HCT116 (cell line): ENCODE measurements at regions not wholly inside any gene's neighbourhood (a gene's known extent, or its start where the extent isn't known, plus 50 kb on each side); places are given as distances from the start of the nearest gene placed in this dataset.

Experiments used
- ATAC-seq: fragments of 200-7000 bp; cut with Tn5 transposase; 2 replicates; pipeline ENCODE4 v1.9.1; 2020; ENCODE audit warnings: mild to moderate bottlenecking, moderate library complexity
- BruUV-seq: library from RNA; stranded (reverse); fragments of 400-500 nt; replicated peaks from 2 replicates; lab custom pipeline; 2021; lab: Mats Ljungman, UMichigan
- CTCF ChIA-PET: fragments of 300-600 bp; sonication (Branson Sonifier 250); formaldehyde crosslinking; loops from one replicate; lab custom pipeline; 2021; ENCODE audit warnings: antibody characterized with exemption; lab: Charles Lee
- POLR2A ChIA-PET: fragments of 300-600, 350-600 bp; sonication (Branson Sonifier 250); formaldehyde crosslinking; loops from one replicate; lab custom pipeline; 2021; ENCODE audit warnings: antibody characterized with exemption; lab: Charles Lee
- RAD21 ChIA-PET, 2 experiments: fragments of 300-600 bp; sonication (Branson Sonifier 250); formaldehyde crosslinking; loops; one replicate each; lab custom pipeline; 2023; ENCODE audit warnings: low total read pairs in 2 of 2; ENCODE audit not compliant: uncharacterized antibody in 2 of 2, unreplicated experiment in 2 of 2, low non-redundant PET in 1 of 2; lab: Charles Lee
- DNase-seq: peaks from one replicate; pipeline ENCODE4 v3.0.0-alpha.2; 2010; ENCODE audit warnings: low read depth, low spot score
- H2AFZ ChIP-seq: fragments of 200-600 bp; shearing (Covaris generic), sonication (generic); 2 replicates; pipeline ENCODE4 v1.6.1; 2017; ENCODE audit warnings: low read depth, mixed run types, mixed read lengths, antibody characterized with exemption, low read length; ENCODE audit not compliant: poor library complexity, severe bottlenecking
- H3K27ac ChIP-seq: 2 replicates; pipeline ENCODE4 v1.5.1; 2012; ENCODE audit warnings: low read depth, low read length
- H3K27me3 ChIP-seq: fragments of 200-600 bp; sonication (generic); 2 replicates; pipeline ENCODE4 v1.6.1; 2016; ENCODE audit warnings: mixed run types, low read length, mixed read lengths; ENCODE audit not compliant: insufficient read depth
- H3K36me3 ChIP-seq, 2 experiments: fragments of 200-500 bp in 1 of 2; fragments of 200-600 bp in 1 of 2; sonication (Bioruptor generic) in 1 of 2; sonication (generic) in 1 of 2; 2 replicates each; pipeline versions ENCODE4 v1.5.1 to v1.6.1; 2014 to 2016; ENCODE audit warnings: low read length in 2 of 2, inconsistent platforms in 1 of 2, mixed read lengths in 1 of 2, mixed run types in 1 of 2; ENCODE audit not compliant: insufficient read depth in 2 of 2, control insufficient read depth in 1 of 2
- H3K4me1 ChIP-seq, 2 experiments: fragments of 200-600 bp in 1 of 2; sonication (generic) in 1 of 2; 2 replicates each; pipeline versions ENCODE4 v1.5.1 to v1.6.1; 2012 to 2017; ENCODE audit warnings: low read length in 2 of 2, inconsistent platforms in 1 of 2, mild to moderate bottlenecking in 1 of 2, mixed read lengths in 1 of 2, mixed run types in 1 of 2, moderate library complexity in 1 of 2; ENCODE audit not compliant: insufficient read depth in 2 of 2, control insufficient read depth in 1 of 2
- H3K4me2 ChIP-seq: fragments of 200-600 bp; sonication (generic); 2 replicates; pipeline ENCODE4 v1.6.1; 2017; ENCODE audit warnings: mixed run types, low read length, mixed read lengths
- H3K4me3 ChIP-seq, 2 experiments: fragments of 200-600 bp in 1 of 2; sonication (generic) in 1 of 2; replicated peaks in 1 of 2; 2 replicates each; pipeline ENCODE4 v1.5.1; 2011 to 2016; ENCODE audit warnings: low read length in 2 of 2, control low read depth in 1 of 2, low read depth in 1 of 2, mild to moderate bottlenecking in 1 of 2, mixed read lengths in 1 of 2, mixed run types in 1 of 2
- H3K79me2 ChIP-seq: fragments of 200-600 bp; sonication (generic); 2 replicates; pipeline ENCODE4 v1.6.1; 2017; ENCODE audit warnings: mild to moderate bottlenecking, mixed run types, low read length, moderate library complexity, mixed read lengths; ENCODE audit not compliant: insufficient read depth
- H3K9ac ChIP-seq: fragments of 200-600 bp; sonication (generic); 2 replicates; pipeline ENCODE4 v1.6.1; 2016; ENCODE audit warnings: low read length, mixed read lengths
- H3K9me2 ChIP-seq: fragments of 200-600 bp; sonication (generic), shearing (Covaris generic); 2 replicates; pipeline ENCODE4 v1.6.1; 2017; ENCODE audit warnings: mixed run types, mild to moderate bottlenecking, moderate library complexity; ENCODE audit not compliant: insufficient read depth
- H3K9me3 ChIP-seq, 2 experiments: fragments of 200-500 bp in 1 of 2; fragments of 200-600 bp in 1 of 2; sonication (Bioruptor generic) in 1 of 2; sonication (generic) in 1 of 2; 2 replicates each; pipeline ENCODE4 v1.6.1; 2014 to 2017; ENCODE audit warnings: low read length in 2 of 2, mixed read lengths in 2 of 2, inconsistent platforms in 1 of 2, low read depth in 1 of 2, mild to moderate bottlenecking in 1 of 2, mixed run types in 1 of 2, moderate library complexity in 1 of 2; ENCODE audit not compliant: control insufficient read depth in 1 of 2, insufficient read depth in 1 of 2
- H4K20me1 ChIP-seq: fragments of 200-600 bp; sonication (generic), shearing (Covaris generic); 2 replicates; pipeline ENCODE4 v1.6.1; 2017; ENCODE audit warnings: mixed run types, mild to moderate bottlenecking, moderate library complexity; ENCODE audit not compliant: insufficient read depth
- CEBPB ChIP-seq: IDR thresholded peaks from 2 replicates; pipeline ENCODE4 v1.6.1; 2012; ENCODE audit warnings: low read depth
- JUND ChIP-seq: IDR thresholded peaks from 2 replicates; pipeline ENCODE4 v1.6.1; 2012
- RAD21 ChIP-seq: IDR thresholded peaks from 2 replicates; pipeline ENCODE4 v1.6.1; 2012; ENCODE audit warnings: low read depth, mild to moderate bottlenecking
- TCF7L2 ChIP-seq: IDR thresholded peaks from 2 replicates; pipeline ENCODE4 v1.7.0; 2011; ENCODE audit warnings: borderline replicate concordance, inconsistent platforms; ENCODE audit not compliant: insufficient read depth, insufficient read length; ENCODE audit errors: extremely low read depth
- intact Hi-C: fragments of 100-400 bp; cut with micrococcal nuclease; formaldehyde crosslinking; loops from 2 replicates; pipeline ENCODE4 v1.10.0; 2022
- TF ChIP-seq, protein P1 (sequence below), 3 experiments: fragments of 200-600 bp in 1 of 3; sonication (generic) in 1 of 3; IDR thresholded peaks in 2 of 3; conservative IDR thresholded peaks in 1 of 3; 2 replicates each; pipeline ENCODE4 v1.5.1; 2012 to 2017; ENCODE audit warnings: low read depth in 2 of 3, low read length in 2 of 3, antibody characterized with exemption in 1 of 3, borderline replicate concordance in 1 of 3, control low read depth in 1 of 3, mild to moderate bottlenecking in 1 of 3, mixed read lengths in 1 of 3, mixed run types in 1 of 3, moderate library complexity in 1 of 3; ENCODE audit not compliant: insufficient read depth in 1 of 3
- TF ChIP-seq, protein P2 (sequence below): IDR thresholded peaks from 2 replicates; pipeline ENCODE4 v1.6.1; 2012

DNA sequence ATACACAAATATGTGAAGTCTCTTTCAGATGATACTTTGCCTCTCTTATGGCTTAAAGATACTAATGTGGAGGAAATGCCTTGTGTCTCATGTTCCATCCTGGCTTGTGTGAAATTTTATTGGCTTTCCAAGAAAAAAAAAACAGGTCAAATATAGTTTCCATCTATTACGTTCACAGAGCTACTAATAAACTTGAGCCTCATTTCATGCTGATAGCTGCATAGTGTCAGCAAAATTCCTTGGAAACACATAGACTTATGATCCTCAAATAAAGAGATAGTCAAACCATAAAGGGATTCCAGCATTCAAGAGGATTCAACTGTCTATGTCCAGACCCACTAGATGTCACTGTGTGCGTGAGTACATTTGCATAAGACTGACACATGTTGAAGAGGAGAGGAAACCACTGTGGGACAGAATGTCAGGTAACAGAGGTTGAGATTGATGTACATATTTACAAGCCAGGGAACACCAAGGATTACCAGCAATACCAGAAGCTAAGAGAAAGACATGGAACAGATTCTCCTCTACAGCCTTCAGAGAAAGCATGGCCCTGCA lies 266.6 kb downstream of the COL12A1 start:
- intact Hi-C loops: loop anchor here (2.0 kb wide), 1 partner anchor 266 kb away; no protein-coding TSS in a partner anchor
- Histone ChIP-seq H2AFZ (peak overlapping the region; percentile 71), H3K27ac (no peak overlapping the region), H3K79me2 (no peaks in the 10 kb centered on the region), H3K9me2 (no peaks in the 10 kb centered on the region), H3K4me3 (no peak overlapping the region), H3K4me1 (peaks cover 0 to 23% of the 10 kb centered on the region in 2 experiments; a peak in 1 of 4 replicates), H3K4me2 (no peak overlapping the region), H3K27me3 (no peaks in the 10 kb centered on the region), H3K9ac (no peak overlapping the region), H3K36me3 (no peaks in the 10 kb centered on the region), H3K9me3 (no peaks in the 10 kb centered on the region), H4K20me1 (no peaks in the 10 kb centered on the region)
- TF ChIP-seq, protein P1, sequence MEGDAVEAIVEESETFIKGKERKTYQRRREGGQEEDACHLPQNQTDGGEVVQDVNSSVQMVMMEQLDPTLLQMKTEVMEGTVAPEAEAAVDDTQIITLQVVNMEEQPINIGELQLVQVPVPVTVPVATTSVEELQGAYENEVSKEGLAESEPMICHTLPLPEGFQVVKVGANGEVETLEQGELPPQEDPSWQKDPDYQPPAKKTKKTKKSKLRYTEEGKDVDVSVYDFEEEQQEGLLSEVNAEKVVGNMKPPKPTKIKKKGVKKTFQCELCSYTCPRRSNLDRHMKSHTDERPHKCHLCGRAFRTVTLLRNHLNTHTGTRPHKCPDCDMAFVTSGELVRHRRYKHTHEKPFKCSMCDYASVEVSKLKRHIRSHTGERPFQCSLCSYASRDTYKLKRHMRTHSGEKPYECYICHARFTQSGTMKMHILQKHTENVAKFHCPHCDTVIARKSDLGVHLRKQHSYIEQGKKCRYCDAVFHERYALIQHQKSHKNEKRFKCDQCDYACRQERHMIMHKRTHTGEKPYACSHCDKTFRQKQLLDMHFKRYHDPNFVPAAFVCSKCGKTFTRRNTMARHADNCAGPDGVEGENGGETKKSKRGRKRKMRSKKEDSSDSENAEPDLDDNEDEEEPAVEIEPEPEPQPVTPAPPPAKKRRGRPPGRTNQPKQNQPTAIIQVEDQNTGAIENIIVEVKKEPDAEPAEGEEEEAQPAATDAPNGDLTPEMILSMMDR (IDR thresholded peaks at IDR 0.05 in 2 of 3, conservative IDR thresholded peaks at IDR 0.05 in 1 of 3; ENCODE audit: borderline replicate concordance in 1 of 3, insufficient read depth in 1 of 3, low read depth in 2 of 3, low read length in 2 of 3): peak; percentile 31 to 40 (median 33); a peak in 4 of 6 replicates
- peak; percentile 71 for TF ChIP-seq RAD21
- TF ChIP-seq, protein P2, sequence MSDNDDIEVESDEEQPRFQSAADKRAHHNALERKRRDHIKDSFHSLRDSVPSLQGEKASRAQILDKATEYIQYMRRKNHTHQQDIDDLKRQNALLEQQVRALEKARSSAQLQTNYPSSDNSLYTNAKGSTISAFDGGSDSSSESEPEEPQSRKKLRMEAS: peak; percentile 24; the same call in 1 of the 2 replicates
- TF ChIP-seq JUND: no peak
- DNase-seq: peak; percentile 49
- POLR2A ChIA-PET: no interaction called here
- ATAC-seq: peak; percentile 89
- RAD21 ChIA-PET: interaction anchor here in 1 of 2 experiments (0.7 kb wide), 1 partner anchor 270 kb away, joined by 3 read pairs; no protein-coding TSS in a partner anchor
- CTCF ChIA-PET: interaction anchor here (1.1 kb wide), 1 partner anchor 8 kb away, joined by 3 read pairs; no protein-coding TSS in a partner anchor
- BruUV-seq: no TSS peak

DNA sequence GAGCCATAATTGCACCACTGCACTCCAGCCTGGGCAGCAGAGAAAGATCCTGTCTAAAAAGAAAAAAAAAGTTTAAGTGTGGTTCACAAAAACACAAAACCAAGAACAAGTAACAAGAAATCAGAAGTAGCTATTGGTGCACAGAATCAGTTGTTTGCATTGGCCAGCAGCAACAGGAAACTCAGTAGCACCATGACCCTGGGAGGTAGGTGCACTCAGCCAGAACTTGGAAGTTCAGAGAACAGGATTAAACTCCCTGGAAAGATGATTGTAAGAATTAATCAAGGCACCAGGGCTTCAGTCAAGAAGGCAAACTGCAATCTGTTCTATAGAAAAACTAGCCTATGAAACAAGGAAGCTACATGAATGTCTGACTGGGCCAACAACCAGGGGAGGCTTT lies 267.9 kb downstream of the COL12A1 start:
- intact Hi-C loops: loop anchor here (2.0 kb wide), 1 partner anchor 267 kb away; no protein-coding TSS in a partner anchor

More for the DNA sequence above, 267.9 kb downstream of the COL12A1 start:
- ATAC-seq (no peak), DNase-seq (no peak)
- POLR2A ChIA-PET: no interaction called here
- H2AFZ ChIP-seq: peak overlapping the region; percentile 14
- no peaks in the 10 kb centered on the region for H3K79me2 ChIP-seq
- H3K27ac ChIP-seq: no peak overlapping the region
- H3K27me3 ChIP-seq: no peaks in the 10 kb centered on the region
- no peaks in the 10 kb centered on the region for H3K9me2 ChIP-seq
- H3K36me3 ChIP-seq: no peaks in the 10 kb centered on the region
- TF ChIP-seq CEBPB: no peak
- TF ChIP-seq TCF7L2: no peak
- TF ChIP-seq, all 23 proteins: peak for 0
- ChIA-PET CTCF (no interaction called here), RAD21 (no interaction called here)
- peaks cover 0 to 22% of the 10 kb centered on the region in 2 experiments; a peak in 1 of 4 replicates for H3K4me1 ChIP-seq
- no peaks in the 10 kb centered on the region for H4K20me1 ChIP-seq
- no peak overlapping the region for H3K9ac ChIP-seq
- BruUV-seq: no TSS peak
- no peaks in the 10 kb centered on the region for H3K9me3 ChIP-seq
- H3K4me2 ChIP-seq: no peak overlapping the region
- H3K4me3 ChIP-seq: no peak overlapping the region
